ENCODE measurements at regions not wholly inside any gene's neighbourhood (a gene's known extent, or its start where the extent isn't known, plus 50 kb on each side); places are given as distances from the start of the nearest gene placed in this dataset.

GRCh38 chr17:70320673-70321345, 151.5 kb downstream of the KCNJ2 start:
- no peak for TF ChIP-seq POLR2A (IDR thresholded peaks at IDR 0.05; ENCODE audit: low read depth, low read length)
- no peak for TF ChIP-seq POLR2AphosphoS5 (IDR thresholded peaks at IDR 0.05; ENCODE audit: low read depth, low read length)
